NCI-H226 (cell line): ENCODE measurements at regions not wholly inside any gene's neighbourhood (a gene's known extent, or its start where the extent isn't known, plus 50 kb on each side); places are given as distances from the start of the nearest gene placed in this dataset.

Experiments used
- DNase-seq: peaks from one replicate; pipeline ENCODE4 v3.0.0-alpha.2; 2015

GRCh38 chr10:10930979-10931743, 86.5 kb upstream of the CELF2 start:
- no peak for DNase-seq

- DNase-seq, result no peak
These were observed 82.6 kb upstream of the CELF2 start for GRCh38 chr10:10935032-10935431.

- DNase-seq, result no peak
These were observed 79.0 kb upstream of the CELF2 start for GRCh38 chr10:10938676-10939075.

- no peak for DNase-seq
These were observed 76.4 kb upstream of the CELF2 start for GRCh38 chr10:10941127-10941730.

DNA sequence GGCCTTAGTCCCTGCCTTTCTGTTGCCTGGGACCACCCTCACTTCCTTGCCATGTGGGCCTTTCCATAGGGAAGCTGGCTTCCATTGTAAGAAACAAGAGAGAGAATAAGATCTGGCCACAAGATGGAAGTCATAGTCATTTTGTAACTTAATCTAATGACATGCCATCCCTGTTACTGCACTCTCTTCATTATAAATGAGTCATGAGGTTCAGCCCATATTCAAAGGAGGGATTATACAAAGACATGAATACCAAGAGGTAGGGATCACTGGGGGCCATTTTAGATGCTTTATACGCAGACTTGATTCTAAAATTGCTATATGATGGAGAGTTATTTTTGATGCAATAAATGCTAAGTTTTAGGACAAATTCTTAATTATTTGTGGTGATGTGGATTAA, 75.2 kb upstream of the CELF2 start:
- DNase-seq, result no peak

DNA sequence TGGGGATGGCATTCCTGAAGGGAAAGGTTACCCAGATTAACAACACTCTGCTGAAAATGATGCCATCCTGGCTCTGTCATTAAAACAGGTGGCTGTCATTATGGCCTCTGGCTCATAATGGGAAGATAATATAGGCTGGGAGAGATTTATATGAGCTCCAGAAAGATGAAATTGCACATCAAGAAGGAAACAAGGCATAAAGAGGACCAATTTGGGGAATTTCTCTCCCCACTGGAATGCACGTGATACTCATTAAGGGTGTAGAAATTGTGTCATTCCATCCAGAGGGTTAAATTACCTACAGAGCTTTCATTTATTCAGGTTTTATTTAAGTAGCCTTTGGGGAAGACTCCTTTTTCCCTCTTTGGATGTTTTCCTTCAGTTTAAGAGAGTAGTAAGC, 71.6 kb upstream of the CELF2 start:
- DNase-seq, result no peak

DNA sequence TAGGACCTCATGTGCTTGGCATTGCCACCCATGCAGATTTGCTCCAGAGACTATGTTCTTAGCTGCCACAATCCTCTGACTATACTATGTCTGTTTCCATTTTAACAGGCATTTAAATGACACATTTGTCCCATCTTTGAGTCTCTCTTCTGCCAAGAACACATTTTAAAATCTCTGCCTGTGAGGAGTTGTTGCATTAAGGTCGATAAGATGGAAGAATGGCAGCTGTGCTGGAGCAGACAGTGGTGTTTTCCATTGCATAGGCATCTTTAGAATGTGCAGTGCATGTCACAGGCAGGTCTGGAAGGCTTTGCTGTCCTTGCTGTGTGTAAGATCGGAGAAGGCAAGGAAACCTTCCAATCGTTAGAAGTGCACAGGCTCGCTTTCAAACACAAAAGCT, 70.9 kb upstream of the CELF2 start:
- DNase-seq, result no peak

DNA sequence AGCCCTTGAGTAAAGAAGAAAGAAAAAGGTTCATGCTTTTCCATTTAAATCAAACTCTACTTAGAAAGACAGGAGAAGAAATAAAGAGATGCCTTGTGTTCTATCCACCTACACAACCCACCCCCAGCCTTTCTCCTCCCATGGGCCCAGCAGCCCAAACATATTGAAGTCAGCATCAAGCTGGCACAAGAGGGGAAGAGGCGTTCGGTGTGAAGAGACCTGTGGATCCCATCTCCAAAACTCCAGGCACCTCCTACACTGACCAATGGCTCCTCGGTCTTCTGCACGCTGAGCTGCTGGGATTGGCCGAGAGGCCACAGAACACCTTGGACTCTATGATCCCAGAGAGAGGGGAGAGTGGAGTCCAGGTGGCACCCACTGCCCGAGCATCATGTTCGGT, 66.0 kb upstream of the CELF2 start:
- DNase-seq, result no peak

DNA sequence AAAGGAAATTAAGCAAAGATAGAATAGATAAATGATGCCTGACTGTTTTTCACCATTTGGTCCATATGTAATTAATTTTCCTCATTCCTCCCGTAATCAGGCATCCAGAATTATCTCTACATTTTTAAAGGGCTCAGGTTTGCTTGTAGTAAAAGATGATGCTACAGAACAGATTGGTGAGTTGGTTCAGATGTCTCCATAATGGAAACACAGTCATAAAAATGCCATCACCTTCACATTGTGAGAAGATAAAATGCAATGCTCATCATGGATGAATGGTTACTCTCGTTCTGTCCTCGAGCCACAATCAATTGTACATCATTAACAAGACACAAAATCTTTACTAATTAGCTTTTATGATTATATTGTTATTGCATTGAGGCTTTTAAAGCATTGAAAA, 64.9 kb upstream of the CELF2 start:
- DNase-seq, result no peak

DNA sequence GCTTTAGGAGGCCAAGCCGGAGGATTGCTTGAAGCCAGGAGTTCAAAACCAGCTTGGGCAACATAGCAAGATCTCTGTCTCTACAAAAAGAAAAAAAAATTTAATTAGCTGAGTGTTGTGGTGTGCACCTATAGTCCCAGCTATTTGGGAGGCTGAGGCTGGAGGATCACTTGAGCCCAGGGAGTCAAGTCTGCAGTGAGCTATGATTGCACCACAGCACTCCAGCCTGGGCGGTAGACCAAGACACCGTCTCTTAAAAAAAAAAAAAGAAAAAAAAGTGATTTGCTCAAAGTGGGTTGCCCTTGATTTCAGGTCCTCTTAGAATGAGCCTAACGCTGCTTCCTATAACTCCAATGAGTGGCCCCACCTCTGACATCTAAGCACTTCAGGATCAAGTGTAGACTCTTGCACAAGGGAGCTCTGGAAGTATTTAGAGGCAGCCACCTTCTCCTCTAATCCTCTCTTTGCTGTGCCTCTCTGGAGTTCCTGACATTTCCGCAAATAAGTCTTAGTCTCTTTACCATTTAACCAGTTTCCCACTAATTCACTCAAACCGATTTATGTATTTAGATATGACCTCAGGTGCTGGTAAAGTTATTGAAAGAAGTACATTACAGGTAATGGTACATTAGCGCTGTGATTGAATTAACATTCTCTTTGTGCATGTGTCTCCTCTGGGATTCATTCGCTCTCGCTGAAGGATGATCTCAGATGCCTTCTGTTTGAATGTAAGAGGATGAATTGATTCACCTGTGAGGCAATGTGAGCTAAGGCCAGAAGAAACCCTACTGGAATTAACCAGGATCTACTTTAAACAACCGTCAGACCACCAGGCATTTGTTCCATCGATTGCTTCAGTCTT, 60.8 kb upstream of the CELF2 start:
- no peak for DNase-seq

DNA sequence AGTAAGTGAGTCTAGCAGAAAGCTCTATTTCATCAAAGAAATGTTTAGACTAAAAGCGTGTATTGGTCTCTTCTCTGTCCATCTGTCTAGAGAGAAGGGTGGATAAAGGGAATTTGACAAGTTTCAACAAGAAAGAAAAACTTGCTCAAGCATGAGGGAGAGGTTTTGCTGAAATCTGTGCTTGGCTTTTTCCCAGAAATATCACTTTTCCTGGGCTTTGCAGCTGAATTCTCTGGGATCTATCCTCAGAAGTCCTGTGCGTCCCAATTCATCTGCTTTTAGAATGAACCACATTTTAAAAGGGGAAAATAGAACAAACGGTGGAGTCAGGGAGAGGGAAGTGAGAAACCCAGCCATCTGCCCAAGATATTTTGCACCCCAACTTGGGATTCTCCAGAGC, 59.6 kb upstream of the CELF2 start:
- no peak for DNase-seq

DNA sequence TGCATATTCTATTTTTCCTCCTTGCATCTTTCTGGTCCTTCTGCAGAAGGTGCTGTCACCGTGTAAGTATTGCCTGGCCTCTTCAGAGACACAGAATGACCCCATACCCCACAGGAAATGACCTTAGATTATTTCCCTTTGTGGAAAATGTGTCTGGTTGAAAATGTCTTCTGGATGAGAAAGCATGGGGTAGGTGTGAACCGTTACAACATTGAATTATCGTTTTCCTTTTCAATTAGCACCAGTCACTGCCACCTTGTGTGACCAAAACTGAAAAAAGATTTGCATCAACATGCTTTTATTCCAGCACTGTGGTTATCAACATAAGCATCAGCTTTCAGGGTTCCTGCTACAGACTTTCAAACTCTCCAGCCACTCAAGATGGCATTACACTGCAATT, 58.0 kb upstream of the CELF2 start:
- no peak for DNase-seq

DNA sequence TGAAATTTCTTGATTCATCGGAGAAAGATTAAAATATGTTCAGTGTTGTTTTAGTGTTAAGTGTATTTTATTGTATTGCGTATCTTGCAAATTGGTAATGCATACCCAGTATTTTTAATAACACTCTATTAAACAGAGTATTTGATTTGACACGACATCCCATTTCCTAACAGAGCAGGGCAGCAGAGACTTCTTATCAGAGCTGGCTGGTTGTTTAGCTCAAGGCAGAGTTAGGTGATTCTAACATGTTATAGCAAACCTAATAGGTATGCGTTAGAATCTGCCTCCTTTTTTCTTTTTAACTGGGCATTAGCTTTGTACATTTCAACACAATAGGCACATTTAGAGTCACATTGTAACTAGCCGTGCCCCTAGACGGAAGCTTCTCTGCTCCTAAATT, 57.1 kb upstream of the CELF2 start:
- DNase-seq, result no peak

DNA sequence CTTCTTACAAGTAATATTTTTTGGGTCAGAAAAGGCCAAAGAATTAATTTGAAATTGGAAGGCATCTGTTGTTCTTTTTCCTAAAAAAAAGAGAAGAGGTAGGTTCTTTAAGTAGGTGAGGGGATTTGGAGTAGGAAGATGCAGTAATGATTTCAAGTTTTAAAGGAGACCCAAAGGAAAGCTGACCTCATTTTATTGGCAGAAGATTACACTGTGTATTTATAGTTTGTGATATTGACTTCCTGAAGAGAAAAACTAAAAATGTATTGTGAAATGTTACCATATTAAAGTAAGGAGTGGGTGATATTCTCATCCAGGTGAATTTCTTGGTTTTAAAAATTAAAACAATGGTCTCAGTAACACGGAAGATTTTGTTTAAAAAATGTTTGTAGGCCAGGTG, 56.6 kb upstream of the CELF2 start:
- no peak for DNase-seq

- no peak for DNase-seq
These were observed 50.6 kb upstream of the CELF2 start for GRCh38 chr10:10967029-10967428.

- no peak for DNase-seq
These were observed 50.0 kb upstream of the CELF2 start for GRCh38 chr10:10967581-10968256.
